ENCODE measurements at regions not wholly inside any gene's neighbourhood (a gene's known extent, or its start where the extent isn't known, plus 50 kb on each side); places are given as distances from the start of the nearest gene placed in this dataset.
"Not testable (repeated sequence)": the region's sequence is repeated elsewhere in the genome, so short reads cannot be mapped to it uniquely, and the experiment has no call there.

DNA sequence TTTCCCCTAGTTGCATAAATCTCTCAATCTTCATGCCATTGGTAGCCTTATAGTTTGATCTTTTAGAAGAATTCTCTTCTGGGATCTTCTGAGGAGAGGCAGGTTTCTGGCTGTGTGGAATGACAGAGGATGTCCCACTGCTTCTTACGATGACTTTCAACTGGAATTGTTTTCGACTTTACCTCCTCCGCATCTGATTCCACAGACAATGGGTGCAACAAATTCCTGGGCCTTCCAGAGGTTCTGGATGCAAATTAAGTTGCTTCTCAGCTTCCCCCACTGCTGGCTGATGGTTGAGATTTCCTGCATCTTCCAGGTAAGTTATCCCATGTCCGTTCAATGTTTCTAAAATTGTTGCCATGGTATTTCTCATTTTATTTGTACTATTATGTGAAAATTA, 142.3 kb upstream of the TSC22D1 start:
- in situ Hi-C loops (cut with HindIII; ENCODE audit: low sequenced_read_pairs), result loop anchor here (10.0 kb wide), 1 partner anchor 144 kb away; the partner anchor contains the start of gene TSC22D1
- DNase-seq (ENCODE audit: low read depth), result no peak

DNA sequence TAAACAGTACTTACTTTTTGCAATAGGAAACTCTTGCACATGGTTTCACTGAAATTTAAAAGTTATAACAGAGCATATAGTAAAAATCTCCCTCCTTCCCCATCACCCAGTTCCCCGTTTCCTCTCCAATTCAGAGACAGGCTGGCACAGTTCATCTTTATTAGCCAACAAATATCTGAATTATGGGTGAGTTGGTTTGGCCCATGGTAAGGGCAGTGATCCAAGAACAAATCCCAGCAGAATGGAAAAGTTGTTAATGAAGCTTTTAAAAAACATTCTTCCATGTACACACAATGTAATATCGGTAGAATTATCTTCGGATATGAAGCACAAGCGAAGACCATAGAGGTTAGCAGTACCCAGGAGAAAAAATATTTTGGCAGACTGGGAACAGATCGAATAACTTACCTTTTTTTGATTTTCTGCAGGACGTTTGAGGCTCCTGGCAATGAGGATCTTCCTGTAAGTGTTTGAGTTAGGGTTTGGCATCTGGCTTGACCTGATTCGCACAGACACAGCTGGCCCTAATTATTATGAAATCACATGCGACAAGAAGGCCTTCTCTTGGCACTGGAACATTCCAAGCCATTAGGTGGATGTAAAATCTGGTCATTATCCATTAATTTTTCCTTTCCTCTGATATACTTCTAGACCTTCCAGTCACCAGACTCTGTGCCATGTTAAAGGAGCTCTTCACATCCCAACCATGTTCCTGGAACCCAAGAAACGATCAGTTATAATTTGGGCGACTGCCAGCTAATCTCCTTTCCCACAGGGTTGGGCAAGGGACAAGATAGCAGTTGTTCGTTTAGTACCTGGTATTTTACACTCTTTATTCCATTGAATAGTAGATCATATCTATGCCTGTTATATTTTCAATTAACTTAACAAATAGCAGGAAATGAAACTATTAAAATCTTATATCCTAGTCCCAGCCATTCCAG, 139.4 kb upstream of the TSC22D1 start:
- TF ChIP-seq, protein P1, sequence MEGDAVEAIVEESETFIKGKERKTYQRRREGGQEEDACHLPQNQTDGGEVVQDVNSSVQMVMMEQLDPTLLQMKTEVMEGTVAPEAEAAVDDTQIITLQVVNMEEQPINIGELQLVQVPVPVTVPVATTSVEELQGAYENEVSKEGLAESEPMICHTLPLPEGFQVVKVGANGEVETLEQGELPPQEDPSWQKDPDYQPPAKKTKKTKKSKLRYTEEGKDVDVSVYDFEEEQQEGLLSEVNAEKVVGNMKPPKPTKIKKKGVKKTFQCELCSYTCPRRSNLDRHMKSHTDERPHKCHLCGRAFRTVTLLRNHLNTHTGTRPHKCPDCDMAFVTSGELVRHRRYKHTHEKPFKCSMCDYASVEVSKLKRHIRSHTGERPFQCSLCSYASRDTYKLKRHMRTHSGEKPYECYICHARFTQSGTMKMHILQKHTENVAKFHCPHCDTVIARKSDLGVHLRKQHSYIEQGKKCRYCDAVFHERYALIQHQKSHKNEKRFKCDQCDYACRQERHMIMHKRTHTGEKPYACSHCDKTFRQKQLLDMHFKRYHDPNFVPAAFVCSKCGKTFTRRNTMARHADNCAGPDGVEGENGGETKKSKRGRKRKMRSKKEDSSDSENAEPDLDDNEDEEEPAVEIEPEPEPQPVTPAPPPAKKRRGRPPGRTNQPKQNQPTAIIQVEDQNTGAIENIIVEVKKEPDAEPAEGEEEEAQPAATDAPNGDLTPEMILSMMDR (IDR thresholded peaks at IDR 0.05; ENCODE audit: low read depth, low read length, missing control alignments), result no peak
- DNase-seq (ENCODE audit: low read depth), result no peak
- no peak overlapping the region for H3K4me3 ChIP-seq (ENCODE audit: low read depth, low read length)
- in situ Hi-C loops (cut with HindIII; ENCODE audit: low sequenced_read_pairs), result loop anchor here (10.0 kb wide), 1 partner anchor 141 kb away; the partner anchor contains the start of gene TSC22D1

More for the DNA sequence above, 142.3 kb upstream of the TSC22D1 start:
- TF ChIP-seq, protein P1 (IDR thresholded peaks at IDR 0.05; ENCODE audit: low read depth, low read length, missing control alignments), result no peak
- H3K4me3 ChIP-seq (ENCODE audit: low read depth, low read length), result no peak overlapping the region

DNA sequence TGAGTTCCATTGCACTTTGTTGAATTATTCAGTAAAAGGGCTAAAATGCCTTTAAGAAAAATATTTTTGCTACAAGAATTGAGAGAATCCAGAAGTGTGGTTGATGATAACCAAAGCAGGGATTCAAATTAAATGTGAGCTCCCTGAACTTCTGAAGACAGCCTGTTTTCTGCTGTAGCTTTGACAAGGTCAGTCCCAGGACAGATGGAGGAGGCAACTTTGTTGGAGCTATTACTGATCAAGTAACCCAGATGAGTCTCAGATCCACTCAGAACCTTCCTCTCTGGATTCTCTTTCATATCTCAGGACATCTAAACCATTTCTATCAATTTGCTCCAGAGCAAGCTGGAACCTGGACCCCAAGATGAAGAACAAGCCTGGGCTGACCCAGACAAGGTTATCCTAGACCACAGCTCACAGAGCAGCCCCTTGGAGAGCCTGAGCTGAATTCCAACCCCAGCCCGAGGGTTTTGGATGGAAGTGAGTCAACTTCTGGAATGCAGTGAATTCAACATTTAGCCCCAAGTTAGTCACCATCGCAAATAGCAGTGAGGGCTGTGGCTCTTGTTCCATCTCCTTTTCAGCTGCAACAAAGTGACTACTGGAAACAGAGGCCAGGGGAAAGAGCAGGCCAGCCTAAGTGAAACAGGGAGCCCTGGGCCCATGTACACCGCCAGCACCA, 137.8 kb upstream of the TSC22D1 start:
- TF ChIP-seq, protein P1 (IDR thresholded peaks at IDR 0.05; ENCODE audit: low read depth, low read length, missing control alignments), result no peak
- H3K4me3 ChIP-seq (ENCODE audit: low read depth, low read length), result no peak overlapping the region
- peak; percentile 93 for DNase-seq (ENCODE audit: low read depth)
- in situ Hi-C loops (cut with HindIII; ENCODE audit: low sequenced_read_pairs), result loop anchor here (10.0 kb wide), 1 partner anchor 139 kb away; the partner anchor contains the start of gene TSC22D1

DNA sequence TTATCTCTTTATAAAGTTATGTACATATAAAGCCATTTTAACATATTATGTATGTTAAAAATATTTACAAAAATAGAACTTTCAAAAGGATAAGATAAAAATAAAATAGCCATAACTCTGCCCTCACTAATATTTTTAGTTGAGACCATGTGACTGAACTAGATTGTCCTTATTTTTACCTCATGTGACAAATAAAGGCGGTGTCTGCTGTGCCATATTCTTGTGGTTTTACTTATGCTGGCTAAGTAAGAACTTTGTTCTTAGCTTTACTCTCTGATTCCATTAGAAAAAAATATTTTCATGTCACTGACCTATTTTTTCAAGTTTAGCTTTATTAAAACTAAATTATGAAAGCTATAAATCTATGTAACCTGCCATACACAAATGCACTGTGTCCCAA, 135.6 kb upstream of the TSC22D1 start:
- H3K4me3 ChIP-seq (ENCODE audit: low read depth, low read length), result no peak overlapping the region
- DNase-seq (ENCODE audit: low read depth), result no peak
- in situ Hi-C loops (cut with HindIII; ENCODE audit: low sequenced_read_pairs), result loop anchor here (10.0 kb wide), 1 partner anchor 137 kb away; the partner anchor contains the start of gene TSC22D1
- TF ChIP-seq, protein P1 (IDR thresholded peaks at IDR 0.05; ENCODE audit: low read depth, low read length, missing control alignments), result no peak

DNA sequence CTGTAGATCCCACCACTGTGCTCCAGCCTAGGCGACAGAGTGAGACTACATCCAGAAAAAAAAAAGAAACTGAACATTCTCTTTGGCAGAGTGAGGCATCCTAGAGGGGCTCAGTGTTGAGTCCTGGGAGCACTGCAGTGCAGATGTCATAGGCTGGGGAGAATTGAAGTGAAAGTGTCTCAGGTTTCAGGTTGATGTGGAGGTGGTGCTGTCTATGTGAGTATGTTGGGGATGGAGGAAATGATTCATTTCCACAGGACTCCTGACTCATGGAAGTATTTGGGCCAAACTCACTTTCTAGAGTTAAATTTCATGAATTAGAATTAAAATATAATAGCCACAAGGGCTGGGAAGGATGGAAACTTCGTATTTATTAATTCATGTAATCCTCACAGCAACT, 134.4 kb upstream of the TSC22D1 start:
- H3K4me3 ChIP-seq (ENCODE audit: low read depth, low read length), result no peak overlapping the region
- DNase-seq (ENCODE audit: low read depth), result peak; percentile 93
- in situ Hi-C loops (cut with HindIII; ENCODE audit: low sequenced_read_pairs), result loop anchor here (10.0 kb wide), 1 partner anchor 136 kb away; the partner anchor contains the start of gene TSC22D1
- TF ChIP-seq, protein P1 (IDR thresholded peaks at IDR 0.05; ENCODE audit: low read depth, low read length, missing control alignments), result no peak

DNA sequence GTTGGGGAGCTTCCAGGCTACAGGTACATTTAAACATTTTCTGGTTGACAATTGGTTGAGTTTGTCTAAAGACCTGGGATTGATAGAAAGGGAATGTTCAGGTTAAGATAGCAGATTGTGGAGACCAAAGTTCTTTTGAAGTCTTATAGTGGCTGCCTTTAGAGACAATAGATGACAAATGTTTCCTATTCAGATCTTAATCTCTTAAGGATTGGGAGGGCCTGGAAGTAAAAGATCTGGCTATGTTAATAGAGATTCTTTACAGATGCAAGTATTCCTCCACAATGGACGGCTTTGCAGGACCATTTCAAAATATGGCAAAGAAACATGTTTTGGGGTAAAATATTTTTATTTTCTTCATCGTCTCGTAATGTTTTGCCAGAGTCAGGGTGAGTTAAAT, 128.7 kb upstream of the TSC22D1 start:
- H3K4me3 ChIP-seq (ENCODE audit: low read depth, low read length); in situ Hi-C loops (cut with HindIII; ENCODE audit: low sequenced_read_pairs); DNase-seq (ENCODE audit: low read depth): not testable (repeated sequence)

All from astrocyte of the cerebellum (primary cell).